Stimulated activated CD8-positive, alpha-beta memory T cell treated with anti-CD3 and anti-CD28 coated beads, Interleukin-2, amount 100 ng/mL, for 48 hours (primary cell): ENCODE measurements at regions not wholly inside any gene's neighbourhood (a gene's known extent, or its start where the extent isn't known, plus 50 kb on each side); places are given as distances from the start of the nearest gene placed in this dataset.

ENCODE experiments used
- DNase-seq, 2 donors: peaks; one replicate each; pipeline ENCODE4 v3.0.0-alpha.2; 2020; ENCODE audit warnings: low read depth in 2 of 2

- DNase-seq: no peak
Observed at GRCh38 chr1:221812088-221812752, 70.3 kb upstream of the DUSP10 start.

GRCh38 chr1:221810406-221810805 is 68.5 kb upstream of the DUSP10 start:
- DNase-seq: no peak

GRCh38 chr1:221809091-221810029 is 67.5 kb upstream of the DUSP10 start:
- DNase-seq: no peak

GRCh38 chr1:221806984-221807383 is 65.1 kb upstream of the DUSP10 start:
- no peak for DNase-seq

GRCh38 chr1:221806236-221806635 is 64.3 kb upstream of the DUSP10 start:
- no peak for DNase-seq

- no peak for DNase-seq
Observed at GRCh38 chr1:221805121-221805520, 63.2 kb upstream of the DUSP10 start.

GRCh38 chr1:221804303-221804702 is 62.4 kb upstream of the DUSP10 start:
- DNase-seq: no peak

- no peak for DNase-seq
Observed at GRCh38 chr1:221801773-221802516, 60.1 kb upstream of the DUSP10 start.

GRCh38 chr1:221801251-221801661 is 59.4 kb upstream of the DUSP10 start:
- no peak for DNase-seq

GRCh38 chr1:221800831-221801230 is 58.9 kb upstream of the DUSP10 start:
- DNase-seq: no peak

- no peak for DNase-seq
Observed at GRCh38 chr1:221797506-221797905, 55.6 kb upstream of the DUSP10 start.

- no peak for DNase-seq
Observed at GRCh38 chr1:221796700-221797099, 54.8 kb upstream of the DUSP10 start.

GRCh38 chr1:221795380-221795779 is 53.5 kb upstream of the DUSP10 start:
- DNase-seq: no peak

- no peak for DNase-seq
Observed at GRCh38 chr1:221794935-221795334, 53.0 kb upstream of the DUSP10 start.

GRCh38 chr1:221794079-221794670 is 52.3 kb upstream of the DUSP10 start:
- DNase-seq: no peak

GRCh38 chr1:221793439-221794078 is 51.7 kb upstream of the DUSP10 start:
- DNase-seq: no peak

- DNase-seq: no peak
Observed at GRCh38 chr1:221791846-221792245, 50.0 kb upstream of the DUSP10 start.
